Mesendoderm (in vitro differentiated cells): ENCODE measurements at regions not wholly inside any gene's neighbourhood (a gene's known extent, or its start where the extent isn't known, plus 50 kb on each side); places are given as distances from the start of the nearest gene placed in this dataset.
"Not testable (repeated sequence)": the region's sequence is repeated elsewhere in the genome, so short reads cannot be mapped to it uniquely, and the experiment has no call there.

Source experiments
- DNase-seq: peaks from one replicate; pipeline ENCODE4 v3.0.0; 2013
- H2AK5ac ChIP-seq: 2 replicates; pipeline ENCODE4 v1.6.1; 2013; ENCODE audit warnings: low read length, inconsistent platforms
- H2BK120ac ChIP-seq: 2 replicates; pipeline ENCODE4 v1.6.1; 2013; ENCODE audit warnings: low read depth, mild to moderate bottlenecking, low read length, moderate library complexity, mixed read lengths
- H2BK15ac ChIP-seq: replicated peaks from 2 replicates; pipeline ENCODE4 v1.6.1; 2013; ENCODE audit warnings: low read depth, mild to moderate bottlenecking, moderate library complexity
- H2BK5ac ChIP-seq: 2 replicates; pipeline ENCODE4 v1.6.1; 2013; ENCODE audit warnings: low read length, inconsistent platforms
- H3K18ac ChIP-seq: 2 replicates; pipeline ENCODE4 v1.6.1; 2013; ENCODE audit warnings: mild to moderate bottlenecking, low read length, mixed read lengths
- H3K23ac ChIP-seq: one replicate; pipeline ENCODE4 v1.6.1; 2013; ENCODE audit warnings: low read length
- H3K27ac ChIP-seq: 2 replicates; pipeline ENCODE4 v1.5.1; 2013; ENCODE audit warnings: low read depth, mild to moderate bottlenecking, inconsistent platforms, low read length, moderate library complexity
- H3K27me3 ChIP-seq: 2 replicates; pipeline ENCODE4 v1.6.1; 2013; ENCODE audit warnings: low read length, control low read depth, mild to moderate bottlenecking, inconsistent platforms; ENCODE audit not compliant: insufficient read depth, poor library complexity
- H3K36me3 ChIP-seq: 2 replicates; pipeline ENCODE4 v1.6.1; 2013; ENCODE audit warnings: low read length, inconsistent platforms; ENCODE audit not compliant: control insufficient read depth, insufficient read depth
- H3K4ac ChIP-seq: one replicate; pipeline ENCODE4 v1.6.1; 2013; ENCODE audit warnings: low read depth, mild to moderate bottlenecking, low read length, moderate library complexity
- H3K4me1 ChIP-seq: 2 replicates; pipeline ENCODE4 v1.6.1; 2013; ENCODE audit warnings: low read depth, low read length, inconsistent platforms; ENCODE audit not compliant: control insufficient read depth
- H3K4me2 ChIP-seq: 2 replicates; pipeline ENCODE4 v1.6.1; 2013; ENCODE audit warnings: low read length
- H3K4me3 ChIP-seq: 2 replicates; pipeline ENCODE4 v1.5.1; 2013; ENCODE audit warnings: mild to moderate bottlenecking, low read length
- H3K56ac ChIP-seq: one replicate; pipeline ENCODE4 v1.6.1; 2013; ENCODE audit warnings: low read length
- H3K79me1 ChIP-seq: 2 replicates; pipeline ENCODE4 v1.6.1; 2013; ENCODE audit warnings: low read length, inconsistent platforms
- H3K79me2 ChIP-seq: 2 replicates; pipeline ENCODE4 v1.6.1; 2013; ENCODE audit warnings: mild to moderate bottlenecking, low read length; ENCODE audit not compliant: control insufficient read depth, insufficient read depth
- H3K9ac ChIP-seq: 2 replicates; pipeline ENCODE4 v1.6.1; 2013; ENCODE audit warnings: low read length, inconsistent platforms
- H4K5ac ChIP-seq: one replicate; pipeline ENCODE4 v1.6.1; 2013; ENCODE audit warnings: low read length
- H4K8ac ChIP-seq: one replicate; pipeline ENCODE4 v1.6.1; 2013; ENCODE audit warnings: low read depth, mild to moderate bottlenecking, control low read depth, low read length, moderate library complexity
- WGBS: extraction: QIAGEN DNeasy Blood & Tissue Kit; methylation state at CpG from one replicate; pipeline ENCODE4 v1.1.7; 2013; ENCODE audit warnings: low lambda C conversion rate, missing lambda C conversion rate; ENCODE audit not compliant: insufficient coverage; ENCODE audit errors: extremely low coverage; 5-methylcytosine and 5-hydroxymethylcytosine counted together

GRCh38 chr13:27359199-27359821, 65.1 kb upstream of the GTF3A start:
- Histone ChIP-seq H3K23ac (no peak overlapping the region), H3K4me2 (no peak overlapping the region), H3K4me3 (no peak overlapping the region), H4K8ac (no peak overlapping the region), H3K9ac (no peak overlapping the region), H3K4ac (no peak overlapping the region), H2BK15ac (no peak overlapping the region), H3K79me1 (no peaks in the 10 kb centered on the region), H3K18ac (no peak overlapping the region), H3K79me2 (no peaks in the 10 kb centered on the region), H2AK5ac (no peak overlapping the region), H2BK5ac (no peak overlapping the region), H3K56ac (no peak overlapping the region), H4K5ac (no peak overlapping the region), H2BK120ac (no peak overlapping the region), H3K36me3 (no peaks in the 10 kb centered on the region), H3K4me1 (no peaks in the 10 kb centered on the region), H3K27me3 (no peaks in the 10 kb centered on the region), H3K27ac (no peak overlapping the region)
- WGBS, result no CpG with 5 or more reads among the region's 6 CpGs
- peak; percentile 65 for DNase-seq

- WGBS, result no CpG with 5 or more reads among the region's 9 CpGs
These were observed 63.9 kb upstream of the GTF3A start for GRCh38 chr13:27360562-27360961.

GRCh38 chr13:27362064-27362751, 62.2 kb upstream of the GTF3A start:
- Histone ChIP-seq H3K18ac (no peak overlapping the region), H3K9ac (peak overlapping the region; percentile 73), H2BK15ac (no peak overlapping the region), H3K23ac (no peak overlapping the region), H3K79me2 (no peaks in the 10 kb centered on the region), H3K27me3 (no peaks in the 10 kb centered on the region), H3K56ac (peak overlapping the region; percentile 74), H3K27ac (no peak overlapping the region), H3K4ac (no peak overlapping the region), H3K4me1 (no peaks in the 10 kb centered on the region), H3K36me3 (no peaks in the 10 kb centered on the region), H2BK120ac (no peak overlapping the region), H2BK5ac (no peak overlapping the region), H3K4me3 (peak overlapping the region; percentile 12), H2AK5ac (no peak overlapping the region), H4K5ac (no peak overlapping the region), H4K8ac (peak overlapping the region; percentile 7), H3K79me1 (no peaks in the 10 kb centered on the region), H3K4me2 (peak overlapping the region; percentile 34)
- WGBS, result no CpG with 5 or more reads among the region's 36 CpGs
- DNase-seq, result peak; percentile 93

More at GRCh38 chr13:27360562-27360961, 63.9 kb upstream of the GTF3A start:
- no peak overlapping the region for H3K4ac ChIP-seq
- H4K5ac ChIP-seq, result no peak overlapping the region
- no peak overlapping the region for H3K9ac ChIP-seq
- no peak overlapping the region for H4K8ac ChIP-seq
- H2AK5ac ChIP-seq, result no peak overlapping the region
- H3K79me1 ChIP-seq, result no peaks in the 10 kb centered on the region
- no peak for DNase-seq
- H3K18ac ChIP-seq, result no peak overlapping the region
- no peak overlapping the region for H3K4me2 ChIP-seq
- H3K79me2 ChIP-seq, result no peaks in the 10 kb centered on the region
- no peaks in the 10 kb centered on the region for H3K27me3 ChIP-seq
- no peak overlapping the region for H3K23ac ChIP-seq
- no peak overlapping the region for H2BK5ac ChIP-seq
- H3K4me3 ChIP-seq, result no peak overlapping the region
- H3K27ac ChIP-seq, result no peak overlapping the region
- no peak overlapping the region for H2BK120ac ChIP-seq
- H3K36me3 ChIP-seq, result no peaks in the 10 kb centered on the region
- no peak overlapping the region for H2BK15ac ChIP-seq
- no peak overlapping the region for H3K56ac ChIP-seq
- H3K4me1 ChIP-seq, result no peaks in the 10 kb centered on the region

- H3K4me3 ChIP-seq, H2BK120ac ChIP-seq, H2BK15ac ChIP-seq, H3K4me2 ChIP-seq, H3K36me3 ChIP-seq, H3K27ac ChIP-seq, H3K23ac ChIP-seq, H3K56ac ChIP-seq, H3K18ac ChIP-seq, H2AK5ac ChIP-seq, H3K27me3 ChIP-seq, H3K9ac ChIP-seq, H2BK5ac ChIP-seq, H4K8ac ChIP-seq, H4K5ac ChIP-seq, H3K4ac ChIP-seq, H3K79me2 ChIP-seq, DNase-seq, H3K79me1 ChIP-seq, H3K4me1 ChIP-seq: not testable (repeated sequence)
- no CpG with 5 or more reads among the region's 5 CpGs for WGBS
These were observed 60.8 kb upstream of the GTF3A start for GRCh38 chr13:27363637-27364036.

GRCh38 chr13:27367570-27367969, 56.8 kb upstream of the GTF3A start:
- H3K36me3 ChIP-seq, result no peaks in the 10 kb centered on the region
- H2BK120ac ChIP-seq, result no peak overlapping the region
- no peak for DNase-seq
- no peak overlapping the region for H3K27ac ChIP-seq
- H3K23ac ChIP-seq, result no peak overlapping the region
- no peak overlapping the region for H3K4me3 ChIP-seq
- H3K79me2 ChIP-seq, result no peaks in the 10 kb centered on the region
- no peak overlapping the region for H3K18ac ChIP-seq
- H3K79me1 ChIP-seq, result no peaks in the 10 kb centered on the region
- H3K9ac ChIP-seq, result no peak overlapping the region
- H4K5ac ChIP-seq, result no peak overlapping the region
- H2BK15ac ChIP-seq, result no peak overlapping the region
- H4K8ac ChIP-seq, result no peak overlapping the region
- H3K56ac ChIP-seq, result no peak overlapping the region
- no peak overlapping the region for H2BK5ac ChIP-seq
- no peaks in the 10 kb centered on the region for H3K27me3 ChIP-seq
- H2AK5ac ChIP-seq, result no peak overlapping the region
- H3K4me1 ChIP-seq, result no peaks in the 10 kb centered on the region
- no peak overlapping the region for H3K4ac ChIP-seq
- no peak overlapping the region for H3K4me2 ChIP-seq
- no CpG with 5 or more reads among the region's 5 CpGs for WGBS
